ENCODE measurements at regions not wholly inside any gene's neighbourhood (a gene's known extent, or its start where the extent isn't known, plus 50 kb on each side); places are given as distances from the start of the nearest gene placed in this dataset.
"Not testable (repeated sequence)": the region's sequence is repeated elsewhere in the genome, so short reads cannot be mapped to it uniquely, and the experiment has no call there.

DNA sequence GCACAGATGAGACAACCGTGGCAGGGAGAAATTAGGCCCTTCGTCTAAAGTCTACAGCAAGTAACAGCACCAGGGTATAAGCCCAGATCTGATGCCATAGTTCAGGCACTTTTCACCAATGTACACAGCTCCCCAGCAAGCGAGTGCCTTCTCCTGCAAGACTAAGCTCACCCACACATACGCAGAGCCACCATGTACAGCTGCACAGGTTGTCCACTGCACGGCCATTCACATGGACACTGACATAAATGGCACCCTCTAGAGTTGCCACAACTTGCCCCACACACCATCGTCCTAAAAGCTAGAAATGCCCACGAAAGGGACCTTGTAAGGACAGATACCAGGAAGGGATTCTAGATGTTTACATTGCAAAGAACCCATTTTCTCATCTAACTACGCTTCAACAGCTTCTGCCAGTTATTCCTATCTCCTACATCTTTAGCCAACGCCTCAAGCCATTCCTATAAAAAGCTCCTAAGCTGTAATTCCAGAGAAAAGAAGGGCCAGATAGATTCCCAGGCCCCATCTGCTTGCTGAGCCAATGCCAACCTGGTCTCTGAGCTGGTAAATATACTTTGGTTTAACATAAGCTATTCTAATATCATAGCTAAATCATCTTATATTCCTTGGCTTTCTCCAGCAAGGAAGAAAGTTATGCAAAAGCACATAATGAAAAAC is 174.0 kb upstream of the KAZN start:
- H3K4me3 ChIP-seq, result no peak overlapping the region
- TF ChIP-seq Cebpa-rat (IDR thresholded peaks at IDR 0.05), result no peak
- no peak overlapping the region for H3K27ac ChIP-seq
- no peak overlapping the region for H3K4me2 ChIP-seq
- no peaks in the 10 kb centered on the region for H4K20me1 ChIP-seq
- H3K9ac ChIP-seq, result no peak overlapping the region
- H3K36me3 ChIP-seq, result no peaks in the 10 kb centered on the region
- H3K9me3 ChIP-seq (replicated peaks in 1 of 11), result peaks cover 0 to 18% (median 10%) of the 10 kb centered on the region in 11 experiments; a peak in 11 of 22 replicates
- H3K4me1 ChIP-seq, result peaks cover 0 to 24% (median 0%) of the 10 kb centered on the region in 10 experiments; a peak in 6 of 20 replicates
- H3K27me3 ChIP-seq, result no peaks in the 10 kb centered on the region

DNA sequence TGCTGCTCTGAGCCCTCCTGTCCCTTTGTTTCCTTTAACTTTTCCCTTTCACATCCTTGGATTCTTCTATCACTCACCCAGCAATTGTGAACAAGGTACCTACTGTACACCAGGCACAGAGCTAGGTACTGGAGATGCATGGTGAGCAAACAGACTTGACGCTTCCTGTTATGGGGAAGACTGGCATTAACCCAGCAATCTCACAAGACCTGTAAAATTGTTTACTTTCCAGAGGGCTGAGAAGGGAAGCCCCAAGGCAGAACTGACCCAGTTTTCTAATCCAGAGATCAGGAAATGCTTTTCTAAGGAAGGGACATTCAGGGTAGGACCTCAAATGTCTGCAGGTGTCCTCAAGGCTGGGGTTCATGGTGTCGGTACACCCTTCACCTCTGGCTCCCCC is 171.6 kb upstream of the KAZN start:
- no peaks in the 10 kb centered on the region; a peak in 1 of 22 replicates for H4K20me1 ChIP-seq
- no peak overlapping the region for H3K27ac ChIP-seq
- H3K27me3 ChIP-seq, result no peaks in the 10 kb centered on the region
- H3K9me3 ChIP-seq (replicated peaks in 1 of 11), result peaks cover 0 to 12% (median 0%) of the 10 kb centered on the region in 11 experiments; a peak in 2 of 22 replicates
- peaks cover 0 to 18% (median 0%) of the 10 kb centered on the region in 10 experiments; a peak in 6 of 20 replicates for H3K4me1 ChIP-seq
- no peak for TF ChIP-seq Cebpa-rat (IDR thresholded peaks at IDR 0.05)
- no peaks in the 10 kb centered on the region for H3K36me3 ChIP-seq
- H3K4me3 ChIP-seq, result no peak overlapping the region
- no peak overlapping the region for H3K9ac ChIP-seq
- no peak overlapping the region for H3K4me2 ChIP-seq

DNA sequence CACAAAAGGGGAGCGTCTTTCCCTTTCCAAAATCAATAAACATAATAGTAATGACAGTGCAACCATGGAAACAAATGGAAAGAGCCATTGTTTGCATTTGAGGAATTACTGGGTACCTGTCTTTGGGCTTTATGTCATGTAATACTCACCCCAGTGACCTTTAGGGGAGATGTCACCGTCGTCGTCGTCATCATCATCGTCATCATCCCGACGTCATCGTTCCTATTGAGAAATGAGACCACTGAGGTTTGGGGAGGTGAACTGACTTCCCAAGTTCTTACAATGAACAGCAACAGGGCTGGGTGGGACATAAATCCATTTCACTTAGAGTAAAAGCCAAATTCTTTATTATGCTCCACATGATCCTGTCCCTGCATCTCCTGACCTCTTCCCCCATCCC is 168.9 kb upstream of the KAZN start:
- no peaks in the 10 kb centered on the region for H3K36me3 ChIP-seq
- no peak overlapping the region for H3K27ac ChIP-seq
- H4K20me1 ChIP-seq, result no peaks in the 10 kb centered on the region; a peak in 1 of 22 replicates
- TF ChIP-seq Cebpa-rat (IDR thresholded peaks at IDR 0.05), result no peak
- peaks cover 0 to 12% (median 0%) of the 10 kb centered on the region in 11 experiments; a peak in 2 of 22 replicates for H3K9me3 ChIP-seq (replicated peaks in 1 of 11)
- H3K4me3 ChIP-seq, result no peak overlapping the region
- H3K27me3 ChIP-seq, result no peaks in the 10 kb centered on the region
- no peak overlapping the region for H3K4me2 ChIP-seq
- H3K9ac ChIP-seq, result no peak overlapping the region
- H3K4me1 ChIP-seq, result no peaks in the 10 kb centered on the region

- H4K20me1 ChIP-seq, H3K27ac ChIP-seq, H3K4me1 ChIP-seq, H3K27me3 ChIP-seq, H3K4me3 ChIP-seq, H3K4me2 ChIP-seq, H3K9ac ChIP-seq, H3K36me3 ChIP-seq: not testable (repeated sequence)
- peaks cover 0 to 12% (median 0%) of the 10 kb centered on the region in 11 experiments; a peak in 2 of 22 replicates for H3K9me3 ChIP-seq (replicated peaks in 1 of 11)
These were observed 165.8 kb upstream of the KAZN start for GRCh38 chr1:14432728-14433127.

DNA sequence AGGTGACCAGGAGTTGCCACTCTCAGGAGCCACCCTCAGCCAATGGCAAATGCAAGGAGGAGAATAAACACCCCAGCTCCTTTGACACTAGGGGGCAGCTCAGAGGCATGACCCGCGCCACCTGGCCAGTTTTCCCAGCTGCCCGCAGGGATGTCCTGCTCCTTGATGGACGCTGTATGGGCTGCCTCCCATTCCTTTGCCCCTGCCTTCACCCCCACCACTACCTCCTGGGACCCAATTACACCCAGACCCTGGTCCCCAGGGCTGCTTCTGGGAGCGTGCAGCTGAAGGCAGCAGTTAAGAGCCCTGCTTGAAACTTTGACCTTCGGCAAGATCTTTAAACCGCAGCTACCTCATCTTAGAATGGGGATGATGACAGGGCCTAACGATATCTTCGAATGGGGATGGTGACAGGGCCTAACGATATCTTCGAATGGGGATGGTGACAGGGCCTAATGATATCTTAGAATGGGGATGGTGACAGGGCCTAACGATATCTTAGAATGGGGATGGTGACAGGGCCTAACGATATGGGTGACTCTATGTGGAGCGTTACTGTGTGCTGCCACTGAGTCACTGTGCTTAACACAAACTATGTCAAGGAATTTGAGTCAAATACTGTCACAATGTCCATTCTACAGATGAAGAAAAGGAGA is 163.0 kb upstream of the KAZN start:
- no peak overlapping the region for H3K9ac ChIP-seq
- peak overlapping the region in 1 of 11 experiments; percentile 31; a peak in 2 of 22 replicates for H3K4me2 ChIP-seq
- no peak overlapping the region for H3K27ac ChIP-seq
- H3K4me1 ChIP-seq, result peaks cover 0 to 15% (median 0%) of the 10 kb centered on the region in 10 experiments; a peak in 1 of 20 replicates
- no peak for TF ChIP-seq Cebpa-rat (IDR thresholded peaks at IDR 0.05)
- no peaks in the 10 kb centered on the region for H3K27me3 ChIP-seq
- H3K4me3 ChIP-seq, result no peak overlapping the region
- no peaks in the 10 kb centered on the region for H3K9me3 ChIP-seq (replicated peaks in 1 of 11)
- no peaks in the 10 kb centered on the region; a peak in 1 of 22 replicates for H4K20me1 ChIP-seq
- no peaks in the 10 kb centered on the region for H3K36me3 ChIP-seq

DNA sequence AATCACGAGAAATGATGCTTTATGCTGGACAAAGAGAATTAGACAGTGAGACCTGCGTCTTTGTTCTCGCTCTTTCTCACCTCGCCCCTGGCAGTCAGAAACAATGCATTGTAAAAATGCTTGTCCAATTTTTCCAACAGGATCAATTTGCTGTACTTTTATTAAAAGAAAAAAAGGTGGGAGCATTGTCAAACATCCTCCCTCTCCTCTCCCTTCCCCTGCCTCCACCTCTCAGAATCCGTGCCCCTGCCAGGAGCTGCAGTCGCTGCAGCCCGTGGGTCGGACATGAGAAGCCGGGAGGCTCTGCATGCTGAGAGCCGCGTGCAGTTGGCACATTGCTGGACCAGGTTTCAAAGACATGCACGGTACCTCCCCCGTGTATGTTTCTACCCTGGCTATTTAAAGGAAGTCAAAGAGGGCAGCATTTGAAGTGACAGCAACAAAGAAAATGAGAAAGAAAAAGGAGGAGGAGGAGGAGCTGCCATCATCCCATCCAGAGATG is 161.0 kb upstream of the KAZN start:
- Histone ChIP-seq H3K4me3 (no peak overlapping the region), H4K20me1 (no peaks in the 10 kb centered on the region; a peak in 1 of 22 replicates), H3K27me3 (no peaks in the 10 kb centered on the region), H3K27ac (no peak overlapping the region), H3K9me3 (replicated peaks in 1 of 11) (no peaks in the 10 kb centered on the region), H3K4me2 (peak overlapping the region in 1 of 11 experiments; percentile 34; a peak in 2 of 22 replicates), H3K9ac (no peak overlapping the region), H3K36me3 (no peaks in the 10 kb centered on the region), H3K4me1 (peaks cover 0 to 15% (median 0%) of the 10 kb centered on the region in 10 experiments; a peak in 1 of 20 replicates)
- TF ChIP-seq Cebpa-rat (IDR thresholded peaks at IDR 0.05), result no peak

GRCh38 chr1:14438127-14438769 is 160.2 kb upstream of the KAZN start:
- H3K27me3 ChIP-seq, result no peaks in the 10 kb centered on the region
- no peak overlapping the region for H3K9ac ChIP-seq
- H3K27ac ChIP-seq, result no peak overlapping the region
- peaks cover 2 to 15% (median 4%) of the 10 kb centered on the region in 10 experiments; a peak in 11 of 20 replicates for H3K4me1 ChIP-seq
- H3K4me3 ChIP-seq, result no peak overlapping the region
- no peaks in the 10 kb centered on the region for H3K9me3 ChIP-seq (replicated peaks in 1 of 11)
- no peak overlapping the region for H3K4me2 ChIP-seq
- H4K20me1 ChIP-seq, result no peaks in the 10 kb centered on the region; a peak in 1 of 22 replicates
- H3K36me3 ChIP-seq, result no peaks in the 10 kb centered on the region
- no peak for TF ChIP-seq Cebpa-rat (IDR thresholded peaks at IDR 0.05)

DNA sequence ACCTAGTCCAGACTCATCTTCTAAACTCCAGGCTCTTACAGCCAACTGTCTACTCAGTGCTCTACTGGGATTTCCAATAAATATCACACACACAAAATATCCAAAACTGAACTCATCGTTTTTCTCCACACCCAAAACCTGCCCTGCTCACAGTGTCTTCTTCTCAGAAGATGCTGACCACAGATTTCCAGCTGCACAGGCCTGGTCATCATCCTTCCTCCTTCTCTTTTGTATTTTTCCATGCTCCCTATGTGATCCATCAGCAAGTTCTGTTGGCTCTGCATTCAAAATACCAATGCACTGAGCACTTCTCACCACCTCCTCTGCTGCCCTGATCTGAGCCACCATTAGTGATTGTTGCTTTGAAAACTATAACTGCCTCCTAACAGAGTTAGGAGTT is 159.5 kb upstream of the KAZN start:
- Histone ChIP-seq H3K9me3 (replicated peaks in 1 of 11) (no peaks in the 10 kb centered on the region), H3K4me1 (peaks cover 3 to 15% (median 8%) of the 10 kb centered on the region in 10 experiments; a peak in 11 of 20 replicates), H3K27ac (no peak overlapping the region), H4K20me1 (no peaks in the 10 kb centered on the region; a peak in 1 of 22 replicates), H3K27me3 (no peaks in the 10 kb centered on the region), H3K36me3 (no peaks in the 10 kb centered on the region), H3K9ac (no peak overlapping the region), H3K4me3 (no peak overlapping the region), H3K4me2 (no peak overlapping the region)
- TF ChIP-seq Cebpa-rat (IDR thresholded peaks at IDR 0.05), result no peak

DNA sequence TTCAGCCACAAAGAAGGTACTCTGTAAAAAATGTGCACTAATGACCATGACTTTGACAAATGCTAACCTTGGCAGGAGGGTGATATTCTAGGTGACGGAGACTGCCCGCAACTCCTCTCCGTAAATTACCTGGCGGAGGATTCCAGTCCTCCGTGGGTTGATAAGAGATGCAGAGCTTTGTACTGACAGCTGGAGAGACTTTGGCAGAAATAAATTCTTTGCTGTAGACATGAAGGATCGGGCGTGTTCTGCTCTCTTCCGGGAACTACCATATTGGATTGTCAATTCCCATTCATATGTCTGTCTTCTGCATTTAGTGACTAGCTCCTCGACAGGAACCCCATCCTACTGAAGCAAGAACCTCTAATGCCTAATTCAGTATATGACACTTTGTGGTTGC is 158.3 kb upstream of the KAZN start:
- H3K4me3 ChIP-seq, result no peak overlapping the region
- no peak overlapping the region for H3K9ac ChIP-seq
- peaks cover 3 to 15% (median 8%) of the 10 kb centered on the region in 10 experiments; a peak in 11 of 20 replicates for H3K4me1 ChIP-seq
- no peaks in the 10 kb centered on the region for H3K27me3 ChIP-seq
- no peaks in the 10 kb centered on the region for H3K36me3 ChIP-seq
- H4K20me1 ChIP-seq, result no peaks in the 10 kb centered on the region; a peak in 1 of 22 replicates
- H3K27ac ChIP-seq, result no peak overlapping the region
- H3K9me3 ChIP-seq (replicated peaks in 1 of 11), result no peaks in the 10 kb centered on the region
- H3K4me2 ChIP-seq, result no peak overlapping the region
- TF ChIP-seq Cebpa-rat (IDR thresholded peaks at IDR 0.05), result no peak

Measured in BLaER1 treated with 17β-estradiol and CSF1 and Interleukin-3, amounts not matched to agents 10 nM and 100 nM (cell line).